H1 (cell line): ENCODE measurements at regions not wholly inside any gene's neighbourhood (a gene's known extent, or its start where the extent isn't known, plus 50 kb on each side); places are given as distances from the start of the nearest gene placed in this dataset.

Source experiments
- ATF2 ChIP-seq: IDR thresholded peaks from 2 replicates; pipeline ENCODE4 v1.6.1; 2012; ENCODE audit warnings: low read length, inconsistent platforms
- BCL11A ChIP-seq, 2 experiments: IDR thresholded peaks; one replicate each; pipeline ENCODE4 v1.6.1; 2011; ENCODE audit warnings: low read depth in 2 of 2, low read length in 2 of 2, mild to moderate bottlenecking in 2 of 2
- CHD7 ChIP-seq: fragments of 300-600 bp; sonication (generic); IDR thresholded peaks from 2 replicates; pipeline ENCODE4 v1.7.1; 2012; ENCODE audit warnings: low read length, moderate library complexity, mild to moderate bottlenecking, inconsistent platforms; ENCODE audit not compliant: insufficient replicate concordance
- MAFK ChIP-seq: IDR thresholded peaks from 2 replicates; pipeline ENCODE4 v1.6.1; 2012; ENCODE audit warnings: low read depth, mild to moderate bottlenecking, improper control_type of control experiment, low read length
- NRF1 ChIP-seq: IDR thresholded peaks from 2 replicates; pipeline ENCODE4 v1.6.1; 2011; ENCODE audit warnings: mild to moderate bottlenecking, low read depth, low read length, improper control_type of control experiment
- RNF2 ChIP-seq: fragments of 200-900, 300-1000 bp; sonication (generic); IDR thresholded peaks from 2 replicates; pipeline ENCODE4 v1.7.1; 2016; ENCODE audit warnings: borderline replicate concordance, low read depth, mild to moderate bottlenecking, antibody characterized with exemption, low read length; ENCODE audit not compliant: poor library complexity, severe bottlenecking; ENCODE audit errors: missing control alignments
- TEAD4 ChIP-seq: IDR thresholded peaks from 2 replicates; pipeline ENCODE4 v1.6.1; 2012; ENCODE audit warnings: low read depth, low read length, inconsistent platforms, mixed read lengths

GRCh38 chr2:42939411-42940206 lies 147.2 kb upstream of the HAAO start (continued):
- TF ChIP-seq CHD7: no peak
- TF ChIP-seq RNF2: no peak
- no peak for TF ChIP-seq NRF1
- TF ChIP-seq MAFK: no peak
- no peak for TF ChIP-seq BCL11A (IDR thresholded peaks at IDR 0.05; ENCODE audit: low read depth in 2 of 2, low read length in 2 of 2)
- no peak for TF ChIP-seq TEAD4
- no peak for TF ChIP-seq ATF2
